ENCODE measurements at regions not wholly inside any gene's neighbourhood (a gene's known extent, or its start where the extent isn't known, plus 50 kb on each side); places are given as distances from the start of the nearest gene placed in this dataset.

GRCh38 chr6:919500-919899 is 226.6 kb upstream of the EXOC2 start:
- no peak overlapping the region for H3K27ac ChIP-seq
- no peak for TF ChIP-seq EZH2phosphoT487 (IDR thresholded peaks at IDR 0.05; ENCODE audit: low read depth, severe bottlenecking, unreplicated experiment)
- no peak for TF ChIP-seq CTCF (IDR thresholded peaks at IDR 0.05; ENCODE audit: poor library complexity)
- no peak for TF ChIP-seq EZH2 (IDR thresholded peaks at IDR 0.05; ENCODE audit: borderline replicate concordance)
- 76% methylated on average over 1 of the region's 1 CpG for WGBS (ENCODE audit: low lambda C conversion rate, missing lambda C conversion rate)
- H3K79me2 ChIP-seq: no peaks in the 10 kb centered on the region
- no peaks in the 10 kb centered on the region for H3K4me1 ChIP-seq (ENCODE audit: insufficient read depth)
- H4K20me1 ChIP-seq (ENCODE audit: insufficient read depth, poor library complexity, severe bottlenecking): no peaks in the 10 kb centered on the region
- H3K27me3 ChIP-seq: no peaks in the 10 kb centered on the region
- H3K4me3 ChIP-seq: no peak overlapping the region
- no peak for DNase-seq (ENCODE audit: low spot score)
- no peak overlapping the region for H3K4me2 ChIP-seq
- H3K36me3 ChIP-seq (replicated peaks; ENCODE audit: insufficient read depth, low read depth): no peaks in the 10 kb centered on the region
- H3K9me3 ChIP-seq (ENCODE audit: low read depth): peaks cover 8% of the 10 kb centered on the region
- no peak overlapping the region for H2AFZ ChIP-seq
- no peaks in the 10 kb centered on the region for H3K9me2 ChIP-seq (replicated peaks; ENCODE audit: insufficient read depth)

GRCh38 chr6:917939-918338 is 225.0 kb upstream of the EXOC2 start:
- H3K9me3 ChIP-seq (ENCODE audit: low read depth): peaks cover 8% of the 10 kb centered on the region
- H4K20me1 ChIP-seq (ENCODE audit: insufficient read depth, poor library complexity, severe bottlenecking): no peaks in the 10 kb centered on the region
- H3K4me3 ChIP-seq: no peak overlapping the region
- DNase-seq (ENCODE audit: low spot score): no peak
- WGBS (ENCODE audit: low lambda C conversion rate, missing lambda C conversion rate): 84% methylated on average over 3 of the region's 3 CpGs
- no peaks in the 10 kb centered on the region for H3K27me3 ChIP-seq
- H3K79me2 ChIP-seq: no peaks in the 10 kb centered on the region
- H2AFZ ChIP-seq: no peak overlapping the region
- H3K9me2 ChIP-seq (replicated peaks; ENCODE audit: insufficient read depth): no peaks in the 10 kb centered on the region
- TF ChIP-seq EZH2phosphoT487 (IDR thresholded peaks at IDR 0.05; ENCODE audit: low read depth, severe bottlenecking, unreplicated experiment): no peak
- no peak for TF ChIP-seq EZH2 (IDR thresholded peaks at IDR 0.05; ENCODE audit: borderline replicate concordance)
- no peak for TF ChIP-seq CTCF (IDR thresholded peaks at IDR 0.05; ENCODE audit: poor library complexity)
- H3K4me1 ChIP-seq (ENCODE audit: insufficient read depth): no peaks in the 10 kb centered on the region
- H3K4me2 ChIP-seq: no peak overlapping the region
- no peak overlapping the region for H3K27ac ChIP-seq
- H3K36me3 ChIP-seq (replicated peaks; ENCODE audit: insufficient read depth, low read depth): no peaks in the 10 kb centered on the region

- no peaks in the 10 kb centered on the region for H3K36me3 ChIP-seq (replicated peaks; ENCODE audit: insufficient read depth, low read depth)
- H3K9me3 ChIP-seq (ENCODE audit: low read depth): peaks cover 8% of the 10 kb centered on the region
- H3K9me2 ChIP-seq (replicated peaks; ENCODE audit: insufficient read depth): no peaks in the 10 kb centered on the region
- H3K4me1 ChIP-seq (ENCODE audit: insufficient read depth): no peaks in the 10 kb centered on the region
- H2AFZ ChIP-seq: no peak overlapping the region
- H3K79me2 ChIP-seq: no peaks in the 10 kb centered on the region
- TF ChIP-seq CTCF (IDR thresholded peaks at IDR 0.05; ENCODE audit: poor library complexity) (no peak), EZH2 (IDR thresholded peaks at IDR 0.05; ENCODE audit: borderline replicate concordance) (no peak), EZH2phosphoT487 (IDR thresholded peaks at IDR 0.05; ENCODE audit: low read depth, severe bottlenecking, unreplicated experiment) (no peak)
- WGBS (ENCODE audit: low lambda C conversion rate, missing lambda C conversion rate): 69% methylated on average over 2 of the region's 2 CpGs
- DNase-seq (ENCODE audit: low spot score): no peak
- H3K27ac ChIP-seq: no peak overlapping the region
- no peaks in the 10 kb centered on the region for H4K20me1 ChIP-seq (ENCODE audit: insufficient read depth, poor library complexity, severe bottlenecking)
- no peak overlapping the region for H3K4me2 ChIP-seq
- H3K27me3 ChIP-seq: no peaks in the 10 kb centered on the region
- H3K4me3 ChIP-seq: no peak overlapping the region
These were observed 224.4 kb upstream of the EXOC2 start for GRCh38 chr6:917296-917695.

GRCh38 chr6:916131-916530 is 223.2 kb upstream of the EXOC2 start:
- Histone ChIP-seq H2AFZ (no peak overlapping the region), H3K4me2 (no peak overlapping the region), H3K9me3 (ENCODE audit: low read depth) (peaks cover 8% of the 10 kb centered on the region), H3K36me3 (replicated peaks; ENCODE audit: insufficient read depth, low read depth) (no peaks in the 10 kb centered on the region), H3K79me2 (no peaks in the 10 kb centered on the region), H3K27ac (no peak overlapping the region), H4K20me1 (ENCODE audit: insufficient read depth, poor library complexity, severe bottlenecking) (no peaks in the 10 kb centered on the region), H3K27me3 (peaks cover 3% of the 10 kb centered on the region), H3K4me1 (ENCODE audit: insufficient read depth) (no peaks in the 10 kb centered on the region), H3K4me3 (no peak overlapping the region), H3K9me2 (replicated peaks; ENCODE audit: insufficient read depth) (no peaks in the 10 kb centered on the region)
- TF ChIP-seq EZH2phosphoT487 (IDR thresholded peaks at IDR 0.05; ENCODE audit: low read depth, severe bottlenecking, unreplicated experiment): no peak
- 96% methylated on average over 8 of the region's 8 CpGs for WGBS (ENCODE audit: low lambda C conversion rate, missing lambda C conversion rate)
- no peak for DNase-seq (ENCODE audit: low spot score)

All from hepatocyte (in vitro differentiated cells).